GM19452 (cell line): ENCODE measurements at regions not wholly inside any gene's neighbourhood (a gene's known extent, or its start where the extent isn't known, plus 50 kb on each side); places are given as distances from the start of the nearest gene placed in this dataset.
"Not testable (repeated sequence)": the region's sequence is repeated elsewhere in the genome, so short reads cannot be mapped to it uniquely, and the experiment has no call there.

Experiments used
- ATAC-seq: cut with Tn5 transposase; IDR thresholded peaks from one replicate; pipeline ENCODE4 v1.9.1; 2021; ENCODE audit not compliant: unreplicated experiment

- ATAC-seq = no peak
Observed at GRCh38 chr4:177796841-177797240, 354.6 kb upstream of the AGA start.

- ATAC-seq = no peak
Observed at GRCh38 chr4:177798161-177798560, 355.9 kb upstream of the AGA start.

- ATAC-seq = no peak
Observed at GRCh38 chr4:177802162-177802561, 359.9 kb upstream of the AGA start.

- ATAC-seq = no peak
Observed at GRCh38 chr4:177802661-177803060, 360.4 kb upstream of the AGA start.

GRCh38 chr4:177803151-177803550, 360.9 kb upstream of the AGA start:
- ATAC-seq = no peak

GRCh38 chr4:177809791-177810190, 367.6 kb upstream of the AGA start:
- ATAC-seq = no peak

- no peak for ATAC-seq
Observed at GRCh38 chr4:177810220-177810619, 368.0 kb upstream of the AGA start.

- not testable (repeated sequence) for ATAC-seq
Observed at GRCh38 chr4:177818392-177818791, 376.2 kb upstream of the AGA start.

GRCh38 chr4:177826973-177827372, 384.7 kb upstream of the AGA start:
- no peak for ATAC-seq

GRCh38 chr4:177841258-177841657, 399.0 kb upstream of the AGA start:
- ATAC-seq = no peak

- no peak for ATAC-seq
Observed at GRCh38 chr4:177853229-177853628, 411.0 kb upstream of the AGA start.

GRCh38 chr4:177855507-177856197, 413.4 kb upstream of the AGA start:
- no peak for ATAC-seq

- ATAC-seq = no peak
Observed at GRCh38 chr4:177860171-177860570, 417.9 kb upstream of the AGA start.

GRCh38 chr4:177861551-177862094, 419.4 kb upstream of the AGA start:
- no peak for ATAC-seq

GRCh38 chr4:177862541-177863176, 420.4 kb upstream of the AGA start:
- no peak for ATAC-seq

- no peak for ATAC-seq
Observed at GRCh38 chr4:177879851-177880250, 437.6 kb upstream of the AGA start.

GRCh38 chr4:177895136-177895535, 452.9 kb upstream of the AGA start:
- no peak for ATAC-seq

- ATAC-seq = no peak
Observed at GRCh38 chr4:177901786-177902185, 459.5 kb upstream of the AGA start.

- no peak for ATAC-seq
Observed at GRCh38 chr4:177902386-177902785, 460.1 kb upstream of the AGA start.

GRCh38 chr4:177907736-177908424, 465.6 kb upstream of the AGA start:
- no peak for ATAC-seq

- no peak for ATAC-seq
Observed at GRCh38 chr4:177921715-177922114, 479.5 kb upstream of the AGA start.

GRCh38 chr4:177923888-177924287, 481.7 kb upstream of the AGA start:
- ATAC-seq = no peak
